CD14-positive monocyte (primary cell): ENCODE measurements at regions not wholly inside any gene's neighbourhood (a gene's known extent, or its start where the extent isn't known, plus 50 kb on each side); places are given as distances from the start of the nearest gene placed in this dataset.

Experiments used
- DNase-seq, 3 donors: peaks; one replicate each; pipeline ENCODE4 v3.0.0-alpha.2; 2011 to 2022
- H2AFZ ChIP-seq: 2 replicates; pipeline ENCODE4 v1.6.0; 2012; ENCODE audit warnings: mild to moderate bottlenecking, low read depth, low read length, inconsistent platforms; ENCODE audit not compliant: insufficient read depth, poor library complexity, severe bottlenecking
- H3K27ac ChIP-seq, 2 donors: 1 replicate in 1 of 2; 2 replicates in 1 of 2; pipeline ENCODE4 v1.5.1; 2012 to 2013; ENCODE audit warnings: low read length in 2 of 2, control low read depth in 1 of 2, inconsistent platforms in 1 of 2, low read depth in 1 of 2, mild to moderate bottlenecking in 1 of 2
- H3K27me3 ChIP-seq, 2 donors: one replicate each; pipeline versions ENCODE4 v1.6.0 to v1.6.1; 2011 to 2013; ENCODE audit warnings: low read length in 2 of 2; ENCODE audit not compliant: control insufficient read depth in 2 of 2, insufficient read depth in 2 of 2
- H3K36me3 ChIP-seq, 2 donors: replicated peaks in 1 of 2; 1 replicate in 1 of 2; 2 replicates in 1 of 2; pipeline versions ENCODE4 v1.5.1 to v1.6.1; 2012 to 2013; ENCODE audit warnings: low read length in 2 of 2, control low read depth in 1 of 2, inconsistent platforms in 1 of 2, mild to moderate bottlenecking in 1 of 2; ENCODE audit not compliant: insufficient read depth in 2 of 2, control insufficient read depth in 1 of 2
- H3K4me1 ChIP-seq, 2 donors: 1 replicate in 1 of 2; 2 replicates in 1 of 2; pipeline versions ENCODE4 v1.5.1 to v1.6.1; 2012 to 2013; ENCODE audit warnings: low read length in 2 of 2, control low read depth in 1 of 2, inconsistent platforms in 1 of 2, mild to moderate bottlenecking in 1 of 2, moderate library complexity in 1 of 2; ENCODE audit not compliant: insufficient read depth in 2 of 2, control insufficient read depth in 1 of 2
- H3K4me2 ChIP-seq: replicated peaks from 2 replicates; pipeline ENCODE3; 2012; ENCODE audit warnings: low read length, moderate library complexity, mild to moderate bottlenecking; ENCODE audit not compliant: poor library complexity, severe bottlenecking; ENCODE audit errors: extremely low read depth
- H3K4me3 ChIP-seq, 3 experiments: fragments of 200-600 bp in 1 of 3; sonication (generic) in 1 of 3; replicated peaks in 1 of 3; 1 replicate in 2 of 3; 2 replicates in 1 of 3; pipeline ENCODE4 v1.5.1; 2011 to 2013; ENCODE audit warnings: low read length in 3 of 3, mild to moderate bottlenecking in 3 of 3, control low read depth in 2 of 3, low read depth in 2 of 3, inconsistent platforms in 1 of 3, moderate library complexity in 1 of 3
- H3K79me2 ChIP-seq: 2 replicates; pipeline ENCODE4 v1.6.0; 2012; ENCODE audit warnings: mild to moderate bottlenecking, control low read depth, inconsistent platforms, low read length, moderate library complexity; ENCODE audit not compliant: insufficient read depth
- H3K9ac ChIP-seq: 2 replicates; pipeline ENCODE4 v1.6.0; 2017; ENCODE audit warnings: low read length, mild to moderate bottlenecking; ENCODE audit not compliant: insufficient read depth, poor library complexity, severe bottlenecking
- H3K9me3 ChIP-seq, 2 donors: replicated peaks in 1 of 2; 1 replicate in 1 of 2; 2 replicates in 1 of 2; pipeline versions ENCODE4 v1.5.1 to v1.6.1; 2012 to 2013; ENCODE audit warnings: low read length in 2 of 2, control low read depth in 1 of 2; ENCODE audit not compliant: control insufficient read depth in 1 of 2, insufficient read depth in 1 of 2
- H4K20me1 ChIP-seq: 2 replicates; pipeline ENCODE4 v1.6.0; 2012; ENCODE audit warnings: mild to moderate bottlenecking, low read length, control low read depth, moderate library complexity; ENCODE audit not compliant: insufficient read depth
- H3K27ac Mint-ChIP-seq, 7 donors: one replicate each; pipeline ENCODE4 v1.8.0; 2020; ENCODE audit warnings: mild to moderate bottlenecking in 7 of 7, mixed read lengths in 7 of 7, moderate library complexity in 6 of 7, inconsistent platforms in 2 of 7
- H3K27me3 Mint-ChIP-seq, 3 donors: one replicate each; pipeline ENCODE4 v1.8.0; 2021 to 2022; ENCODE audit warnings: low read depth in 3 of 3, mild to moderate bottlenecking in 3 of 3, mixed read lengths in 3 of 3, moderate library complexity in 3 of 3, inconsistent platforms in 1 of 3
- H3K36me3 Mint-ChIP-seq, 2 donors: one replicate each; pipeline ENCODE4 v1.8.0; 2020; ENCODE audit warnings: mixed read lengths in 2 of 2, inconsistent platforms in 1 of 2, mild to moderate bottlenecking in 1 of 2
- H3K4me1 Mint-ChIP-seq: one replicate; pipeline ENCODE4 v1.8.0; 2020; ENCODE audit warnings: mild to moderate bottlenecking, mixed read lengths
- H3K4me3 Mint-ChIP-seq, 2 donors: one replicate each; pipeline ENCODE4 v1.8.0; 2020; ENCODE audit warnings: mild to moderate bottlenecking in 2 of 2, mixed read lengths in 2 of 2, moderate library complexity in 1 of 2
- H3K9me3 Mint-ChIP-seq, 7 donors: one replicate each; pipeline ENCODE4 v1.8.0; 2020 to 2022; ENCODE audit warnings: mixed read lengths in 7 of 7, mild to moderate bottlenecking in 6 of 7, moderate library complexity in 6 of 7, inconsistent platforms in 2 of 7
- WGBS: methylation state at CpG from one replicate; pipeline ENCODE4 v1.1.5; 2013; ENCODE audit warnings: missing lambda C conversion rate; ENCODE audit not compliant: insufficient coverage; 5-methylcytosine and 5-hydroxymethylcytosine counted together
- intact Hi-C, 2 donors: fragments of 100-400 bp; cut with micrococcal nuclease; formaldehyde crosslinking; loops; one replicate each; pipeline versions ENCODE4 v1.15.0 to v1.15.1; 2023
- TF ChIP-seq, protein P1 (sequence below): fragments of 200-600 bp; IDR thresholded peaks from one replicate; pipeline ENCODE4 v1.8.0; 2022; ENCODE audit warnings: antibody characterized with exemption, mild to moderate bottlenecking

DNA sequence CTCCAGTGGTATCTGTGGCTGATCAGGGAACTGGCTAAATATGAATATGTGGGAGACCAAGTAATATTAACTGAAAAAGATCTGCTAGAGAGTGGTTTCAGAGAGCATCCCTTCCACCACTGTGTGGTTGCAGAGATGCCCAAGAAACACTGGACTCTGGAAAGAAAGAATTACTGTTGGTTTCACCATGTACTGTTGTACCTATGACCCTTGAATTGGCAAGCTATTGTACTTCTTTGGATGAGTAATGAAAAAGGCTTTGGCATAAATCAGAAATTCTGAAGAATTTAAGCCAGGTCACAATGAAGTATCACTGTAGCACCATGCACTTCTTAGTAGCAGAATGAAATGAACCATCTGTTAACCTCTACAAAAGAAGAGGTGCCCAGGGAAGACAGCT, 134.4 kb upstream of the INTU start:
- Mint-ChIP-seq H3K4me3 (no peak overlapping the region), H3K27ac (no peak overlapping the region), H3K36me3 (no peaks in the 10 kb centered on the region), H3K4me1 (peaks cover 14% of the 10 kb centered on the region), H3K27me3 (peaks cover 0 to 3% (median 0%) of the 10 kb centered on the region in 3 donors), H3K9me3 (peaks cover 0 to 9% (median 6%) of the 10 kb centered on the region in 7 donors)
- intact Hi-C loops, result no loop called here
- H3K79me2 ChIP-seq, result no peaks in the 10 kb centered on the region
- no peak overlapping the region for H3K4me3 ChIP-seq
- peaks cover 0 to 12% of the 10 kb centered on the region in 2 donors for H3K4me1 ChIP-seq
- H3K9me3 ChIP-seq, result peaks cover 0 to 6% of the 10 kb centered on the region in 2 donors
- no peaks in the 10 kb centered on the region for H3K36me3 ChIP-seq
- H3K27ac ChIP-seq, result no peak overlapping the region
- no peak overlapping the region for H2AFZ ChIP-seq
- no peak overlapping the region for H3K9ac ChIP-seq
- no peaks in the 10 kb centered on the region for H4K20me1 ChIP-seq
- H3K27me3 ChIP-seq, result no peaks in the 10 kb centered on the region
- TF ChIP-seq, protein P1, sequence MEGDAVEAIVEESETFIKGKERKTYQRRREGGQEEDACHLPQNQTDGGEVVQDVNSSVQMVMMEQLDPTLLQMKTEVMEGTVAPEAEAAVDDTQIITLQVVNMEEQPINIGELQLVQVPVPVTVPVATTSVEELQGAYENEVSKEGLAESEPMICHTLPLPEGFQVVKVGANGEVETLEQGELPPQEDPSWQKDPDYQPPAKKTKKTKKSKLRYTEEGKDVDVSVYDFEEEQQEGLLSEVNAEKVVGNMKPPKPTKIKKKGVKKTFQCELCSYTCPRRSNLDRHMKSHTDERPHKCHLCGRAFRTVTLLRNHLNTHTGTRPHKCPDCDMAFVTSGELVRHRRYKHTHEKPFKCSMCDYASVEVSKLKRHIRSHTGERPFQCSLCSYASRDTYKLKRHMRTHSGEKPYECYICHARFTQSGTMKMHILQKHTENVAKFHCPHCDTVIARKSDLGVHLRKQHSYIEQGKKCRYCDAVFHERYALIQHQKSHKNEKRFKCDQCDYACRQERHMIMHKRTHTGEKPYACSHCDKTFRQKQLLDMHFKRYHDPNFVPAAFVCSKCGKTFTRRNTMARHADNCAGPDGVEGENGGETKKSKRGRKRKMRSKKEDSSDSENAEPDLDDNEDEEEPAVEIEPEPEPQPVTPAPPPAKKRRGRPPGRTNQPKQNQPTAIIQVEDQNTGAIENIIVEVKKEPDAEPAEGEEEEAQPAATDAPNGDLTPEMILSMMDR, result no peak
- H3K4me2 ChIP-seq, result no peak overlapping the region
- no peak for DNase-seq

DNA sequence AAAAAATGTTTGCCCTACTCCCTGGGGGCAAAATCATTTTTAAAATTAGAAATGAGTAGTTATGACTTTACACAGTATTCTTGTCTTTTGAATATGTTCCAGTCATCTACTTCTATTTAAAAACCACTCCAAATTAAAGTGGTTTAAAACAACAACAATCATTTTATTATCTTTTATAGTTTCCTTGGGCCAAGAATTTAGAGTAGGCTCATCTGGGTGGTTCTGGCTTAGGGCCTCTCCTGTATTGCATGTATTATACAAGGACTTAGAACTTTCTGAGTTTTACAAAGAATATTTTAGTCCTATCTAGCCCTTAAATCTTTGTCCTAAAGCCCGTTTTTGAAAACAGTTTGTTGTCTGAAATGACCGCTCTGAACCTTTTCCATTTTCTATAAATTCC, 132.5 kb upstream of the INTU start:
- H3K27me3 ChIP-seq, result no peaks in the 10 kb centered on the region
- no peaks in the 10 kb centered on the region for H3K36me3 Mint-ChIP-seq
- H3K9ac ChIP-seq, result no peak overlapping the region
- H3K4me1 ChIP-seq, result peaks cover 0 to 12% of the 10 kb centered on the region in 2 donors
- no peak overlapping the region for H3K4me3 Mint-ChIP-seq
- TF ChIP-seq, protein P1, result no peak
- WGBS, result 73% methylated on average over 2 of the region's 2 CpGs
- H3K27ac Mint-ChIP-seq, result no peak overlapping the region
- peaks cover 0 to 6% of the 10 kb centered on the region in 2 donors for H3K9me3 ChIP-seq
- H3K9me3 Mint-ChIP-seq, result peaks cover 0 to 9% (median 6%) of the 10 kb centered on the region in 7 donors
- H4K20me1 ChIP-seq, result no peaks in the 10 kb centered on the region
- no peak overlapping the region for H3K4me3 ChIP-seq
- peaks cover 14% of the 10 kb centered on the region for H3K4me1 Mint-ChIP-seq
- H2AFZ ChIP-seq, result no peak overlapping the region
- H3K79me2 ChIP-seq, result no peaks in the 10 kb centered on the region
- peaks cover 0 to 3% (median 0%) of the 10 kb centered on the region in 3 donors for H3K27me3 Mint-ChIP-seq
- H3K27ac ChIP-seq, result no peak overlapping the region
- no peaks in the 10 kb centered on the region for H3K36me3 ChIP-seq
- intact Hi-C loops, result no loop called here
- DNase-seq, result no peak
- H3K4me2 ChIP-seq, result no peak overlapping the region
